GM06990 (cell line): ENCODE measurements at regions not wholly inside any gene's neighbourhood (a gene's known extent, or its start where the extent isn't known, plus 50 kb on each side); places are given as distances from the start of the nearest gene placed in this dataset.
"Not testable (repeated sequence)": the region's sequence is repeated elsewhere in the genome, so short reads cannot be mapped to it uniquely, and the experiment has no call there.

ENCODE experiments used
- DNase-seq: peaks from one replicate; pipeline ENCODE4 v3.0.0-alpha.2; 2011; ENCODE audit not compliant: insufficient read length; ENCODE audit errors: extremely low read depth
- H3K27me3 ChIP-seq: replicated peaks from 2 replicates; pipeline ENCODE4 v1.6.0; 2011; ENCODE audit warnings: low read length; ENCODE audit not compliant: control insufficient read depth, insufficient read depth
- H3K36me3 ChIP-seq: 2 replicates; pipeline ENCODE4 v1.5.1; 2011; ENCODE audit warnings: low read length; ENCODE audit not compliant: control insufficient read depth, insufficient read depth
- H3K4me3 ChIP-seq: replicated peaks from 2 replicates; pipeline ENCODE4 v1.5.1; 2011; ENCODE audit warnings: low read depth, mild to moderate bottlenecking, control low read depth, low read length
- CTCF ChIP-seq: IDR thresholded peaks from 2 replicates; pipeline ENCODE4 v1.5.1; 2011; ENCODE audit warnings: low read length, control low read depth, mild to moderate bottlenecking, inconsistent platforms; ENCODE audit not compliant: insufficient read depth, poor library complexity, severe bottlenecking

DNA sequence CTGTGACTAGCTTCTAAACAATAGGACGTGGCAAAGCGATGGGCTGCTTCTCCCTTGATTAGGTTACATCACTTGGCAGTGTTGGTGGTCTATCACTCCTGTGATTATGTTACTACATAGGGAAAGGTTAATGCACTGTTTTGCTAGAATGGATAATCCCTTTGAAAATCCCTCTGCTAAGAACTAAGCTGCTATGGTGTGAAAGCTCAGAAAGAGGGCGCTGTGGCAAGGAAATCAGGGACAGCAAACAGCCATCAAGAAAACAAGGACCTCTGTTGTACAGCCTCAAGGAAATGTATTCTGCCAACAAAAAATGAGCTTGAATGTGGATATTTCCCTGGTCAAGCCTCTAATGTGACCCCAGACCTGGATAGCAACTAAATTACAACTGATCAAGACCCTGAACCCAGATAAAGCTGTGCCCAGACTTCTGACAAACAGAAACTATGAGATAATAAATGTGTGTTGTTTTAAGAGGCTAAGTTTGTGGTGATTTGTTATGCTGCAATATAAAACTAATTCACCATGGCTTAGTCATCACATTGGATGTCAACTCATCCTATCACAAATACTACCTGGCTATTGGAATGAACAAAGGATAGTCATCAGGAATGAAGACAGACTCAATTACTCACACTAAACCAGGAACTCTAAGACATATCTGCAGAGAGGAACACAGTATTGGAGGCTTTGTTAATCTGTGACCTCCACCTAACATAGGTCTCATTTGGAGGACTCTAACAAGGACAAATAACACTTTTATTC lies 1215.9 kb downstream of the EFNA5 start:
- Histone ChIP-seq H3K4me3 (no peak overlapping the region), H3K27me3 (no peaks in the 10 kb centered on the region), H3K36me3 (no peaks in the 10 kb centered on the region)
- TF ChIP-seq CTCF, result peak; percentile 46
- DNase-seq, result no peak

- TF ChIP-seq CTCF, result no peak
- no peaks in the 10 kb centered on the region for H3K36me3 ChIP-seq
- H3K27me3 ChIP-seq, result no peaks in the 10 kb centered on the region
- no peak for DNase-seq
- no peak overlapping the region for H3K4me3 ChIP-seq
Observed at GRCh38 chr5:106454050-106454449, 1216.7 kb downstream of the EFNA5 start.

DNA sequence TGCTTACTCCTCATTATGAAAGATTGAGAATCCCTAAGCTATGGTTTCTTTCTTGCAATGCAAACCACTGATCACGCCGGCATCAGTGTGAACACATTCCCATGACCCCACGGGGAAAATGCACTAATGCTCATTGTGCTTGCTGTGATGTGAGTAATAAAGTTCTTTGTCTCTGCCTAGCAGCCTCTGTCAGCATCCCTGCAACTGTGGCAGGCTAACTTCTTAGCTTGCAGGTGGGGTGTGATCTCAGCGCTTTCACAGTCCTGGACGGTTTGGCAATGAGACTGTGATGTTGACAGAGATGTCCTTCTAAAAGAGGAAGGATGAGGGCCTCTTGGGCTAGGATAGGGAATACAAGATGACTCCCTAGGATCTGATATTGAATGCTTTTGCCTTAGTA lies 1218.7 kb downstream of the EFNA5 start:
- no peaks in the 10 kb centered on the region for H3K36me3 ChIP-seq
- no peak overlapping the region for H3K4me3 ChIP-seq
- no peaks in the 10 kb centered on the region for H3K27me3 ChIP-seq
- no peak for TF ChIP-seq CTCF
- no peak for DNase-seq

GRCh38 chr5:106443746-106444145 lies 1227.0 kb downstream of the EFNA5 start:
- no peaks in the 10 kb centered on the region for H3K36me3 ChIP-seq
- H3K27me3 ChIP-seq, result no peaks in the 10 kb centered on the region
- H3K4me3 ChIP-seq, result no peak overlapping the region
- DNase-seq, result no peak
- TF ChIP-seq CTCF, result no peak

- H3K4me3 ChIP-seq, result no peak overlapping the region
- no peaks in the 10 kb centered on the region for H3K36me3 ChIP-seq
- no peak for DNase-seq
- TF ChIP-seq CTCF, result no peak
- no peaks in the 10 kb centered on the region for H3K27me3 ChIP-seq
Observed at GRCh38 chr5:106435185-106435584, 1235.6 kb downstream of the EFNA5 start.

DNA sequence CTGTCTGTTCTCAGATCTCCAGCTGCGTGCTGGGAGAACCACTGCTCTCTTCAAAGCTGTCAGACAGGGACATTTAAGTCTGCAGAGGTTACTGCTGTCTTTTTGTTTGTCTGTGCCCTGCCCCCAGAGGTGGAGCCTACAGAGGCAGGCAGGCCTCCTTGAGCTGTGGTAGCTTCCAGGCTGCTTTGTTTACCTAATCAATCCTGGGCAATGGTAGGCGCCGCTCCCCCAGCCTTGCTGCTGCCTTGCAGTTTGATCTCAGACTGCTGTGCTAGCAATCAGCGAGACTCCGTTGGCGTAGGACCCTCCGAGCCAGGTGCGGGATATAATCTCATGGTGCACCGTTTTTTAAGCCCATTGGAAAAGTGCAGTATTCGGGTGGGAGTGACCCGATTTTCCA lies 1240.0 kb downstream of the EFNA5 start:
- H3K36me3 ChIP-seq, DNase-seq, H3K4me3 ChIP-seq, H3K27me3 ChIP-seq: not testable (repeated sequence)
